Occipital lobe (tissue), 1 donor: ENCODE measurements at regions not wholly inside any gene's neighbourhood (a gene's known extent, or its start where the extent isn't known, plus 50 kb on each side); places are given as distances from the start of the nearest gene placed in this dataset.

ENCODE experiments used
- DNase-seq: peaks from one replicate; lab custom pipeline; 2025; lab: John Stamatoyannopoulos, UW

DNA sequence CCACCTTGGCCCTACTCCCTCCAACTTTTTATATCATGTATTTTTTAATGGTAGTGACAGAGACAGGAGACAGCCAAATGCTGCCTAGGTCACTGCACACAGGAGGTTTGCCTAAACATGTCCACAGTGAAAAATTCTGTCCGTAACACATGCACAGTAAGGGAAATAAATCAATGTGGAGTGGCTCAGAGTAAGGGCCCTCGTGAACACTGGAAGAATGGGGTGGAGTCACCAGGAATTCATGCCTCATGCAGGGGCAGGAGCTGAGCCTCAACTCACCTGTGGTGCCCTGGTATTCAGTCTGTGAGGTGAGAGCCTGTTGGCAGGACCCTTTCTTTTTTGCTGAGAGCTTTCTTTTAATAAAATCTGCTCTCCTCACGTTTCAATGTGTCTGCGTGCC, 289.1 kb downstream of the TGFB2 start:
- DNase-seq = no peak

DNA sequence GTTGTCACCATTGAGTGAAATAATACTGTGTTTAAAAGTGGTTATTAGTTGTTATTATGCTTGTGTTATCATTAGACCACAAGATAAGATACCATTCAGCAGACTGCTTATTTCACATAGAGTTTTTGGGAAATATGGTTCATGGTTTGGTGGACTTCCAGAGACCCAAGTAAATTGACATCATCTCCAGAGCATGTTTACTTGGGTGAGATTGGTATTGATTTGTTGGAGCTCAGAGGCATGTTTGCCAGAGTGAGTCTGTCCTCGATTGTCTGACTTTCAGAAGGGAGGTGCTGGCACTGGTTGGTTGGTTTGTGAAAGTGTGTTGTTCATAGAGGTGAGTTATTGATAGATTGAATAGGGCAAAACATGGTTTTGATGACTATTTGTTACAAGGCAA, 291.4 kb downstream of the TGFB2 start:
- no peak for DNase-seq

DNA sequence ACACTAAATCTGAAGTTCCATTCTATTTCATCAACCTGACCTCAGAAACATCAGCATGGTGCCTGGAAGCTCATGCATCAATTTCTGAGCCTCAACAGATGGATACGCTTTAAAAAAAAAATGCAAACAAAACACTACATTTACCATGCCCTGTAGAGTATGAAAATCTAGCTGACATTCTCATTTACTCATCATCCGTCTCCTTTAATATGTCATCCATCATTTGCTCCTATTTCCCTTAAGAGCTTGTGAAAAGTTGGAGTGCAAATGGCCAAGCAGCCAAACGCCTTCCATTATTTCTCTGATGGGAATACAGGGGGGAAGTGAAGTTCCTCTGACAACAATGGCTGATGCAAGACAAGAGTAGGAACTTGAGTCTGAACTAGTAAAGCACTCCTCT, 295.0 kb downstream of the TGFB2 start:
- no peak for DNase-seq

DNA sequence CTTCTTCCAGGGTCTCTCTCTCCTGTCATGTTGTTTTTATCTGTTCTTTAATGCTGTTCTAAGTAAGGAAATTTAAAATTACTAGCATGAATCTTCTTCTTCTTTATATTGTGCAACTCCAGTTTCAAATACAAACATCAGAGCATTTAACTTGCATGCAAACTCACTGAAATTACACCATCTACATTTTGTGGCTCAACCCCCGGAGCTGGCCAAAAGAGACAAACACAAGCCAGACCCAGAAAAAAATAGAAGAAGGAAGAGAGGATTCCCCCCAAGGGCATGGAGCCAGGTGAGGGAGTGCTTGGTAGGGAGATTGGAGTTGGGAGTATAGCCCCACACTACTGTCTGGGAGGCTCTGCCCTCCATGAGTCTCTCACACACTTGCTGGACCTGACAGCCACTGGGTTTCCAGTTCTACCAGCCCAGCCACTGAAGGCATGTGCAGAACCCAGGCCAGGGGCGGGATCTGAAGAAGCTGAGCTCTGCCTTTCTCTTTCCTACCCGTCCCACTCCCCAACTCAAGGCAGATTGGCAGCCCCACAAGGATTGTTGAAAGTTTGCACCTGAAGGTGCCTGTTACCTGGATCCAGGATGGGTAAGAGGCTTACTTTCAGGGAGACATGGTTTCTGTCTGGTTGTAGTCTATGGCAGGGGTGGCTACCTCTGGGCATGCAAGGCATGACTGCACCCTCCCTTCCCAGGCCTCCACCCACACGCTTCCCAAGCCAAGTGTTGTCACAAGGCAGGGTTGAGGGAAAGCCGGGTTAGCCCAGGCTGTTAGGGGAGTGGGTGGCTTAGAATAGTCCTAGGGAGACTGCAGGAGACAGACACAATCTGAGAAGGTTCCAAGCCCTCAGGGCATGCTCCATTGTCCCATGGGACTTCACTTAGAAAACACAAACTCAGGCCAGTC, 297.2 kb downstream of the TGFB2 start:
- no peak for DNase-seq

DNA sequence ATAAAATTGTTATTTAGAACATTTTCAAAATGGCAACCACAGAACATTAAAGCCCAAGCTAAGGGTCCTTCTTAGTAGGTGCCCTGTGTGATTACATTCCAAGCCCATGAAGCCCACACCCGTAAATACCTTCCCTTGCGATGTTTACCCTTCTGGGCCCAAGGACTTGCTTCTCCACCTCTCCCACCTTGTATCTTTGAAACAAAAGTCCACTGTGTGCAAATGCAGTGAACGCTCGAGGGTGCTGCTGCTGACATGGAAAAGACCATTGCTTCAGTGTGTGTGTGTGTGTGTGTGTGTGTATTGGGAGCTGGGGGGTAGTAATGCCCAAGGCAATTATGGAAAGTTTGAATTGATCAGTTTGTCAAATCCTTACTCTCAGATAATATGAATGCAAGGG, 298.1 kb downstream of the TGFB2 start:
- DNase-seq = no peak

DNA sequence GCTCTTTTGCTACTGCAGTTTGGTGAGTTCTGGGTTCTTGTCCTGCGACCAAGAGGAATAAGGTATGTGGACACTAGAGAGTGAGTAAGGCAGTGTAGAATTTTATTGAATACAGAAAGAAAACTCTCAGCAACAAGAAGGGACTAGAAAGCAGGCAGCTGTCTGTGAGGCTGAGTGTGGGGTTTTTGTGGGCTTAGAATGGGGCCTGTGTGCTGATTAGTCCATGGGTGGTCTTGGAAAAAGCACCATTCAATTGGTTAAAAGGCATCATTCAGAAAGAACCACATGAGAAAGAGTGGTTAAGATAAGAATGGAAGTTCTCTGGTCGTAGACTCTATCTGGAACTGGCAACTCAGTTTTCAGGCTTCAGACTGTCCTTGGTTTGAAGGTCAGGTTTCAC, 298.8 kb downstream of the TGFB2 start:
- DNase-seq = no peak

DNA sequence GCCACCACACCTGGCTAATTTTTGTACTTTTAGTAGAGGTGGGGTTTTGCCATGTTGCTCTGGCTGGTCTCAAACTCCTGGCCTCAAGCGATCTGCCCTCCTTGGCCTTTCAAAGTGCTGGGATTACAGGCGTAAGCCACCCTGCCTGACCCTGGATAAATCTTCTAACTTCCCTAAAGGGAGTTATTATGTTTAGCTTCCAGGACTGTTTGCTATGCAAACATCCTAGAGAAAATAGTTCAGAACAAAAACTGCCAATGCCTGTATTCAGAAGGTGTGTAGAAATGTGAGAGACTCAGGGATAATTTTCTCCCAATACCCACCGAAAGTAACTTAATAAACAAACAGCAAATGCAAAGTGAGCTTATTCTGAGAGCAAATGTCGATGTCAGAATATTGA, 301.2 kb downstream of the TGFB2 start:
- no peak for DNase-seq

DNA sequence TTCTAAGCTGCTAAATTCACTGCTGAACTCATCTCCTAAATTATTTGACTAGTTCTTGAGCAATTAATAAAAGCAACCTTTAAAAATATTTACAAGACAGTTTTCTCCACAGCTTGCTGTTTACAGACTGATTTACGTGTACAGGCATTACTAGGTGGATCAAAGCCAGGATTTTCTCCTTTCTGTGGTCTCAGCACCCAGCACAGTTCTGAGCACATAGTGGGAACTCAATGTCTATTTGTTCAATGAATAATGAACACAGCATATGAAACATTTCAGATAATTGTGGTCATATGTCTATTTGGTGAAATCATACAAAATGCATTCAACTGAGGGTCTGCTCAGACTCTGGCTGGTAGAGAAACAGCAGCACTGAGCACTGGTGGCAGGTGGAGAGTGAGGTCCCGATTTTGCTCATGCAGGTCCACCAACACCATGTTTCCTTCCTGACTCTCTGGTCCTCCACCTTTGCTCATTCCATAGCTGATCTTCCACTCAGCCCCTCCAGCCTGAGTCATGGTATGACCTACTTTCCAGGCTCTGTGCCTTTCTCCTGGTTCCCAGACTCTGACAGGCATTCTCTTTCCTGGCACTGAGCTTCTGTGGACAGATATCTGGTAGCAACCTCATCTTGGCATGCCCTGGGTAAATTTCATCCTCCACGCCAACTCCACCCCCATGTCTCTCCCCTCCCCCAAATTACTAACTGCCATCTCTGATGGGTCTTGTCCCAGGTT, 311.3 kb downstream of the TGFB2 start:
- no peak for DNase-seq

DNA sequence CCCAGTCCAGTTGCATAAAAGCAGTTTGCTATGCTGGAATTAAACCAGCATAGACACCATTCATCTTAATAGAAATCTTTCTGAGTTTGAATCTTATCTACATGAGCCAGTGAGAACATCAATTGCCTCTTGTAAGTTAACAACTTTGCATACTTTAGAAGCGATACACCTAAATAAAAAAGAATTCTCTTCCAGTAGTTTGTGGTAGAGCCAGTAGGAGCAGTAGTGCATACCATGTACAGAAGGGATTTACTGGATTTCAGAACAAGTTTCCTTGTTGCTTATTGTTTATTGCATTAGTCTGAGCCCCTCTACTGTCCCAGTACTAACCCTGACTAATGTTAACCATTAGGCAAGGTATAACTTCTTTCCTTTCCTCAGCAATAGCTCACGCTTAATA, 313.1 kb downstream of the TGFB2 start:
- DNase-seq = no peak

DNA sequence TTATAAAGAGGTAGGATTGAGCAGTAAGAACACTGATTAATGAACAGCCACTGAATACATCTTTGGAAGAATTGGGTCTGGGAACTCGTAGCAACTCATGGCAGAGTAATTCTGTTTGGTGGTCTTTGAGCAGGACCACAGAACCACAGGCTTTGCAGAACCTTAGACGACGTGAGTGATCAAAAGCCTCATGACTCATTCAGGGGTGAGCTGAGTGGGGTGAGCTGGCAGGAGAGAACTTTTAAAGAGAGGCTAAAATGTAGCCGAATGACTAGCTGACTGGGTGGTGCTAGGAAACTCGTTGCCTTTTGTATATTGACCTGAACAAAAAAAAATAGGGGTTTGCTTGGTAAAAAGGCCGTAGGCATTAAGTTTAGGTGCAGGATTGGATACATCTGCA, 313.8 kb downstream of the TGFB2 start:
- no peak for DNase-seq

DNA sequence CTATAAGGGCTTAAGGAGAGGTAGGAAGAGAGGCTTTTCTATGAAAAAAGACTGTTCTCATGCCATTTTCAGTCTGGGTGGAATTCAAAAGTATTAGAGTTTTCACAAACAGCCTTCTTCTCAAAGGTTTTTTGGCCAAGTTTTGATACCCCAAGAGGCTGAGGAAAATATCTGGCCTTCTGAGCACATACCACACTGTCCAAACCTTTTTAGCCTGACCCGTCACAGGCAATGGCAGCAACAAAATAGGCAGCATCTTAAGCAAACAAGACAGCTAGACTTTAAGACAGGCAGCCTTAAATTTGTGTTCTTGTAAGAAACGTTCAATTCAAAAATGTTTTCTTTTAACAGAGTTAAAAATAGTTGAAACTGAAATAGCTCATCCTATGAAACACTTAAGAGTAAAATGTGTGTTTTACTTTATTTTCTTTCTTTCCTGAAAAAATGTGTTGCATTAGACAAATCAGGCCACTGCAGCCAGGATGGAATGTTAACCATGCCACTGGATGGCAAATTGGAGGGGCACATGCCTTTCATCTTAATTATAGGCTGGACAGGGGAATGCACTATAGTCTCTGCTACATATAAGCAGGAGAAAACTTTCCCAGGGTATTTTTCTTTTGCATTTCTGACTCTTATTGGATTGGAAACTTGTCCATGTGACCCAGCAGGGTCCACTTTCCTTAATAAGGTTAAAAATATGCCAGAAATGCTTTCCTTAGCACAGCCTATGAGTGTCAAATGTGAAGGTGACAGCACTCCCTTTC, 315.0 kb downstream of the TGFB2 start:
- no peak for DNase-seq

DNA sequence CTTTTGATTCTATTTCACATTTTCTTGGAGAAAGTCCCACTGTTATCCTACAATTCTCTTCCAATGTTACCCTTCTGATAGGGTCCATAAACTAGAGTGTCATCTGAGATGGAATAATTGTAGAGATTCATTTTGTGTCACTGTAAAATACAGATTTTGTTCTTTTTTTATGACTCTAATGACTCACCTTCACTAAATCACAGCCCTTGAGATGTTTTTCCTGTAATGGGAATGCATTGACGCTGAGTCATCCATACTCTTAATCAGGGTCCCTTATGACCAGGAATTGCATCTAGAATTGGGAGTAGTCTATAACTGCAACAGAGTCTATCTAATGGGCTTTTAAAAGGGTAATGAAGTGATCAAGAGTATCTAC, 315.5 kb downstream of the TGFB2 start:
- DNase-seq = no peak

DNA sequence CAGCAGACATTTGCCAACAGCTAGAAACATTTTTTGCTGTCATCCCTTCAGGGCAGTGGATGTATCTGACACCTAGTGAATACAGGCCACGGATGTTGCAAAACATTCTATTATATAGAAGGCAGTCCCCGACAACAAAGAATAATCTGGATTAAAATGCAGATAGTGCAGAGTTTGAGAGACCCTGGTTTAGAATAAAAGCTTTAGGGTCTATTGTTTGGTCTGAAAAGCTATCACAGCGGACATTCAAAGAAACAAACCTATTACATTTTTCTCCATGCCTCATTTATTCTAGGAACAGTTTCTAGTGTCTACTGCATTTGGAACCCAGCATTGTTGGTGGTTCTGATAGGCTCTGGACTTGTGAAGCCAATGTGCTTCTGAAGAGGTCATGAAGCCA, 316.3 kb downstream of the TGFB2 start:
- DNase-seq = no peak

DNA sequence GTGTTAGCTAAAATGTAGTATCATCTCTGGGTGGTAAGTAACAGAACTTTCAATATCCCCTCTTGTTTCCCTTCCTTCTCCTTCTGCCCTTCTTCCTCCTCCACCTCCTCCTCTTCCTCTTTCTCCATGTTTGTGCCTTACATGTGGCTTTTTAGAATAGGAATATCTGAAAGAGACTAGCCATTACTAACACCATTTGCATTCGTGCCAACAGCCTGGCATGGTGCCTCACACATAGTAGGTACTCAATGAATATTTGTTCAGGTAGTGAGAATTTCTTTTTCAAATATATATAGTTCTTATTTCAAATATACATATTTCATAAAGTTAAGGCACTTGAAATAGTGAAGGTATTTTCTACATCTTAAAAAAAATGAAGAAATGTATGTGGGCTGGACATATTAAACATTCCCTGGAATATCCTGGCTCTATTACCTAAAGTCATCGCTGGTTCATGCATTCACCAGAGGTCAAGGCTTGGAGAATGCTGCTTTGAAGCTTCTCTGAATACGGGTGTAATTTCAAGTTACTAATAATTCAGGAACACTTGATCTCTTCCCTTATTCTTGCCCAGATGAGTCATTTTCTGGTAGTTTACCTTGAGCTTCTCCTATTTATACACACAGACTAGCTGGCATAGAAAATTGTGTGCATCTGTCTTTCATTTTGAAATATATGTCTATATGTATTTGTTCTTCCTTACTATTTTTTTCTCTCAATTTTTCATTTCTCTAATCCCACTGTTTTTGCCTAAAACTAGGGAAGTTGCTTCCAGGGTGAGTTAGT, 319.4 kb downstream of the TGFB2 start:
- DNase-seq = no peak

DNA sequence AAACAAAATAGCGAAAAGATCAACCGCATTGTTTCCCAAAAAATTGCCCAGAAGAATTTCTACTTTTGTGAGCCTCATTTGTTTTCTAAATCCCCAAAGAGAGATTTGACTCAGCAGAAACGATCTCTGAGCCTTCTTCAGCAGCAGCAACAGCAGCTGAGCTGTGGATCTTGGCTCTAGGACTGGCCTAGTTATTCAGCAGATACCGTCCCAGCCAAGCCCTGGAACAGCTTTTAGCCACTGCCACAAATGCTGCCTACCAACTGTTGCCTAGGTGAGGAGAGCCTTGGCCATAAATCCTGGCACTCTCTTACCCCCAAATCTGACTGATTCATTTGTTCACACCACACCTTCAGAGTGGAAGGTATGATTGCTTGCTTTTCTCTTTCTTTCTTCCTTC, 320.1 kb downstream of the TGFB2 start:
- peak; percentile 68 for DNase-seq

DNA sequence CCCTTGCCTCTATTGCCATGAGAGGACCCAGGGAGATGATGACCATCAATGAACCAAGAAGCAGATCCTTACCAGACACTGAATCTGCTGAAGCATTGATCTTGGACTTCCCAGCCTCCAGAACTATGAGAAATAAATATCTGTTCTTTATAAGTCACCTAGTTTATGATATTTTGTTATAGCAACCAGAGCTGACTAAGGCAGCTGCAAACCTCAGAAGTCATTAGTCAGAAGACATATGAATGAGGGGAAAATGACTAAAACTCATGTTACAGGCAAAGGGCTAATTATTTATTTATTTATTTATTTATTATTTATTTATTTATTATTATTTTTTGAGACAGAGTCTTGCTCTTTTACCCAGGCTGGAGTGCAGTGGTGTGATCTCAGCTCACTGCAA, 321.1 kb downstream of the TGFB2 start:
- no peak for DNase-seq

DNA sequence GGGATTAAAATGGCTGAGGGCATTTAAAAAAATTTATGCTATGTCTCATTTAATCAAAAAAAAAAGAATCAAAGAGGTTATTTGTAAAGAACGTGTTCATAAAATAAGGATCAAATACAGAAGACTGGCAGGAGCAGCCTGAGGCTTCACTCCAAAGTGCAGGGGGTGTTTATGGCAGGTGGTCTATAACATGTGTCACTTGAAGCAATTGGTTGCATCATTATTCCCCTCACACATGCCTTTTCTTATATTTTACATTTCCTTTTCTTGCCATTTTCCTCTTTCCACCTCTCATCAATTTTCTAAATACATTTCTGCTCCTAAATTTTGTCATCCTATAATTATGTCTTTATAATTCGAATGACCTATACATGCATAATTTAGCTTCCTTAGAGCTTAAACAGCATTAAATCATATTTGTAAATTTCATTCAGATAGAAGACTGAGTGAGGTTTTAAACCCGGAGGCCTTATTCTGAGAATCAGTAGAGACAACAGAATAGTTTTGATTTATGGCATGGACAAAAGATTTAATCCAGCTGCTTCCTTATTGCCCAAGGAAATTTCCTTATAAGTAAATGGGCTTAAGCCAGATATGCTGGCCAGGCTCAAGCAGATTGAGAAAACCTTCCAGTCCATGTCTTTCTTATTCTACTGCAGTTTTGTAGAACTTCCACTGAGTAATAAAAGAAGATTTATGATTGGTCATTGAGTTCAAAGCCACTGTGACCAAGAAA, 322.8 kb downstream of the TGFB2 start:
- no peak for DNase-seq

DNA sequence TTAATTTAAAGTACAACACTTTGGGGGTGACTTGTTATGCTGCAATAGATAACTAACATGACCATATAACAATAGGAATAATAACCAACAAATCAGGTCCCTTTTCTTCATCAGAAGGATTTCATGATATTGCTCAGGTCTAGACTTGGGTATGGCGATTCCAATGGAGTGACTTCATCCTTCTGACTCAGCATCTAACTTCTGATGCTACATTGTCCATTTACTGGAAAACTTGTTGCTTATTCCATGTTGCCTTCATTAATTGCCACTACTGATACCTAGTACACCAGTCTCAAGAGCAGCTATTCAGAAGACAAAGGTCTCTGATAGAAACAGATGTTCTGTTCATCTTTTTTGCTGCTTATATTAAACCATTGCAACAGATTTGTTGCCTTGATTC, 324.3 kb downstream of the TGFB2 start:
- DNase-seq = no peak

DNA sequence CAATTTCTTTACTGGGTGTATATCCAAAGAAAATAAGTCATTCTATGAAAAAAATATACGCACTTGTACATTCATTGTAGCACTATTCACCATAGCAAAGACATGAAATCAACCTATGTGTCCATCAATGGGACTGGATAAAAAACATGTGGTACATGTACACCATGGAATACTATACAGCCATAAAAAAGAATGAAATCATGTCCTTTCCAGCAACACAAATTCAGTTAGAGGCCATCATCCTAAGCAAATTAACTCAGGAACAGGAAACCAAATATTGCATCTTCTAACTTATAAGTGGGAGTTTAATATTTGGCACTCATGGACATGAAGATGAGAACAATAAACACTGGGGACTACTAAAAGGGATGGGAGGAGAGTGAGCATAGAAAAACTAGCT, 325.7 kb downstream of the TGFB2 start:
- DNase-seq = no peak

DNA sequence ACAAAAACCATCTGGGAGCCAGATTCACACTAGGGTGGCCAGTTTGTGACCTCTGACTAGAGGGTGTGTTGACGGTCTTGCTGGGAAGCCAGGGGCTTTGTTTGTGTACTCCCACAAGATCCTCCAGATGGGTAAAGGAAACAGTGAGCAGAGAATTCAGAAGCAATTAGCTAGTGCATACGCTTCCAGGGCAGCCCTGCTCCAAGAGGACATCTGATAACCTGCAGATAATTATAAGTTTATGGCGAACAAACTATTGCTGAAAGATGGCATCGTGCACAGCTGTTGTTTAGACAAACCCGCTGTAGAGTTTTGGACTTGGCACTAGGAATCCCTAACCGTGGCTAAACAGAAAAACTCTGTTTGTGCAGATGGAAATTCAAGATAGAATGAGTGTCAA, 326.4 kb downstream of the TGFB2 start:
- no peak for DNase-seq

DNA sequence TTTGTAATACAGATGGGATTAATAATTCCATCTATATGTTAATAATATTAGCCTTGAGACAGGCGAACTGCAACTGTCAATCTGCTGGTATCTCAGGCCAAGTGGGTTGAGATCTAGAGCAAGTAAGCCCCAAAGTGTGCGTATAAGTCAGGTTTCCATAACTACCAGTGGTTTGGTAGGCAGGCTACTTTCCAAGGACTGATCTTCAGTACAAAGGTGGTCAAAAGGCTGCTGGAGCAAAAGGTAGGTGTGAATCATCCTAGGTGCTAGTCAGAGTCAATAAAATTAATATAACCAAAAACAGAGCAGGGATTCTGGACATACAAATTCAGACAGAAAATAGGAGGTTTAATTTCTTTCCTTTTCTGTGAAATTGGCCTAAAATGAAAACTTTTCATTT, 328.0 kb downstream of the TGFB2 start:
- no peak for DNase-seq
